HUDEP-2 (cell line): ENCODE measurements at regions not wholly inside any gene's neighbourhood (a gene's known extent, or its start where the extent isn't known, plus 50 kb on each side); places are given as distances from the start of the nearest gene placed in this dataset.
"Not testable (repeated sequence)": the region's sequence is repeated elsewhere in the genome, so short reads cannot be mapped to it uniquely, and the experiment has no call there.

Experiments used
- DNase-seq, 76 experiments: peaks; one replicate each; lab custom pipeline; 2025; ENCODE audit not compliant: unreplicated experiment in 76 of 76; lab: John Stamatoyannopoulos, UW

DNA sequence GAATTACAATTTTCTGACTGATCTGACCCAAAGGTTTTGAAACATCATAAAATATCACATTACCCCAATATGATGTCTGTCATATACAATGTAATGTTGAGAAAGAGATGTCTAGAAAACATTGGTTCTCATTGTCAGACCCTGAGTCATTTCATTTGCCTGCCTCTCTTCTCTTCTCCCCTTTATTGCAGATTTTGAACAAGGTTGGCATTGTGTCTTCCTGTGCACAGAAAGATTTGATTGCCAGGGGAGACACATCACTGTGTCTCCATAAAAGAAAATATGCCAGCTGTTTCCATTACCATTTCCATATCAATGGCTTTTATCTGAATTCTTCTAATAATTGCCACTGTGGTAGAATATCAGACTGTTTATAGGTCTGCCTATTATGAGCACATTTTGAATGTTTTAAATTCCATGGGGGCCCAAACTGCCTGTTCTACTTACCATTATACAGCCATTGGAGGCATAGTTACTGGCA lies 65.6 kb downstream of the IFI44 start:
- no peak for DNase-seq

DNA sequence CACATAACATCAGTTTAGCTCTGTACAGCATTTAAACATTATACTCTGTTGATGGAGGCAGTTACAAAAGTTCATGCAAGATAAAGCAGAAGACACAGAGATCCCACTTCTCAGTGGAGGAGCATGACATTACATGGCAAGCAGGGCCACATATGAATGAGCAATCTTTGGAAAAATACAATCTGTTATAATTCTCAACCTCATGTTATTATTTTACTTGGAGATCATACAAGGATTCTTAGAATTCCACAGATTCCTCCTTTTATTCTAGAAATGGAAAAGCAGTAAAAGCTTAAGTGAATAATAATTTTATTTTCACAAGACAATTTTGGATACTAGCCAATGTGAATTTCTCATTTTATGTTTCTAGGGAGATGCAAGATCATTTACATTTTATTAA lies 66.6 kb downstream of the IFI44 start:
- DNase-seq: no peak

GRCh38 chr1:78718566-78718965 lies 68.9 kb downstream of the IFI44 start:
- no peak for DNase-seq

GRCh38 chr1:78721136-78721535 lies 71.5 kb downstream of the IFI44 start:
- DNase-seq: no peak

GRCh38 chr1:78722105-78722504 lies 72.5 kb downstream of the IFI44 start:
- DNase-seq: no peak

DNA sequence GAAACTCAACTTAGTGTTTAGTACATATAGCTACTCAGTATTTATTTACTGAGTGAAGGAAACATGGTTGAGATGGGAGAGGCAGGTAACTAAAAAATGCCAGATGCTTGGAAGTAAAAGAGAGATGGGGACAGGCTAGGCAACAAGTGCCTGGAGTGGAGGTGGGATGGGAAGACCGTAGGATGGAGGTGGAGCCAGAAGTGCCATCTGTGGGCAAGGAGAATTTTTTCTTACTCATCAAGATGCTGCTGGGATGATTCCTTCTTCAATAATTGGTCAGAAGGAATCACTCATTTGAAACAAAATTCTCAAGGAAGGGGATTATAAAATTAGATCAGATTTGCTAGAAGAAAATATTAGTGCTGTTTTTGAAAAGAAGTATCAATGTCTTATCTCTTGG lies 72.9 kb downstream of the IFI44 start:
- DNase-seq: no peak

GRCh38 chr1:78722947-78723346 lies 73.3 kb downstream of the IFI44 start:
- DNase-seq: no peak

DNA sequence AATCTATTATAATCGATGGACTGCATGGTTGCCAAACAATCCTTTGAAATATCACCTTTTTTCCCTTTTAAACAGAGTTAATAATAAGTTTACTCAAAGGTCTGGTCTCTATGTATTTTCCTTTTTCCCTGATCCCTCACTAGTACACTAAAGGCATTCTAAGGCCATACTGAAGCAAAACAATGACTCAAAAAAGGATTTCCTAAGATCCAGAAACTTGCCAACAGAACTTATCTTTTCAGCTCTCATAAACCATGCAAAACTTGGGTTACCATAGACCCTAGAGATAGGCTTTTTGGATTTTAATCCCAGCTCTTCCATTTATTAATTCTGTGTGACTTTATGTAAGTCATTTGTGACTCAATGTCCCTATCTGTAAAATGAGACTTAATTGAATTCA lies 77.1 kb downstream of the IFI44 start:
- no peak for DNase-seq

- no peak for DNase-seq
Measured at GRCh38 chr1:78728359-78728758, 78.7 kb downstream of the IFI44 start.

GRCh38 chr1:78730054-78730453 lies 80.4 kb downstream of the IFI44 start:
- no peak for DNase-seq

DNA sequence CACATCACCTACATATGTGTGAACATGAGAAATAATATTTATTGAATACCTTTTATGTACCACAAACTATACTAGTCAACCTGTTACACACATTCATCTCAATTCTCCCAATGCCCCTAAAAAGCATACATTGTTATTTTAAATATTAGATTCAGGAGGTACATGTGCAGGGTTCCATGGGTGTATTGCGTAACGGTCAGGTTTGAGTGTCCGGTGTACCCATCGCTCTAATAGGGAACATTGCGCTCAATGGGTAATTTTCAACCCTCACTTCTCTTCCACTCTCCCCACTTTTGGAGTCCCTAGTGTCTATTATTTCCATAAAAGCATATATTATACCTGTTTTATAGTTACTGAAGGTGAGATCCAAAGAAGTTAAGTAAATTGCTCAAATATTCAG lies 82.0 kb downstream of the IFI44 start:
- no peak for DNase-seq

DNA sequence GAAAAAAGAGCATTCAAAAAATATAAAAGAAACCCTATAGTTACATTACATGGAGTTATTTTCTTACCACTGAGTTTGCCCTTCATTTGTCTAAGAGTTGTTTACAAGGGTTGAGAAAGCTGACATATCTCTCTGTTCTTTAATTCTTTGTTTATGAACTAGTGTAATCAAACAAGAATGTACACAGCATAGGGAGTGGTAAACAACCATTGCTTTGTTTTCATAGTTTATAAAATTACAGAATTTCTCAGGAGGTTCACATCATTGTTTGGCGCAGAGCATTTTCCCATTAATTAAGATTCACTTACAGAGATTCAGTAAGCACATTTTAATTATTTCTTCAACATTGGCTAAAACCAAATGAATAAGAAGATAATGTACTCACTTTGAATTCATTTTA lies 87.6 kb downstream of the IFI44 start:
- DNase-seq: no peak

GRCh38 chr1:78743626-78744025 lies 94.0 kb downstream of the IFI44 start:
- no peak for DNase-seq

- DNase-seq: no peak
Measured at GRCh38 chr1:78745111-78745510, 95.5 kb downstream of the IFI44 start.

DNA sequence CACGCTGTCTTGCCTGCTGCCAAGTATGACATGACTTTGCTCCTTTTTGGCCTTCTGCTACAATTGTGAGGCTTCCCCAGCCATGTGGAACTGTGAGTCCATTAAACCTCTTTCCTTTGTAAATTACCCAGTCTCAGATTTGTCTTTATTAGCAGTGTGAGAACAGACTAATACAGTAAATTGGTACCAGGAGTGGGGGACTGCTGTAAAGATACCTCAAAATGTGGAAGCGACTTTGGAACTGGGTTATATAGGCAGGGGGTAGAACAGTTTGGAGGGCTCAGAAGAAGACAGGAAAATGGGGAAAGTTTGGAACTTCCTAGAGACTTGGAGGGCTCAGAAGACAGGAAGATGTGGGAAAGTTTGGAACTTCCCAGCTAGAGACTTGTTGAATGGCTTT lies 104.0 kb downstream of the IFI44 start:
- DNase-seq: not testable (repeated sequence)

GRCh38 chr1:78755986-78756385 lies 106.4 kb downstream of the IFI44 start:
- DNase-seq: no peak

GRCh38 chr1:78758506-78758905 lies 108.9 kb downstream of the IFI44 start:
- DNase-seq: no peak

- DNase-seq: no peak
Measured at GRCh38 chr1:78759881-78760280, 110.2 kb downstream of the IFI44 start.

DNA sequence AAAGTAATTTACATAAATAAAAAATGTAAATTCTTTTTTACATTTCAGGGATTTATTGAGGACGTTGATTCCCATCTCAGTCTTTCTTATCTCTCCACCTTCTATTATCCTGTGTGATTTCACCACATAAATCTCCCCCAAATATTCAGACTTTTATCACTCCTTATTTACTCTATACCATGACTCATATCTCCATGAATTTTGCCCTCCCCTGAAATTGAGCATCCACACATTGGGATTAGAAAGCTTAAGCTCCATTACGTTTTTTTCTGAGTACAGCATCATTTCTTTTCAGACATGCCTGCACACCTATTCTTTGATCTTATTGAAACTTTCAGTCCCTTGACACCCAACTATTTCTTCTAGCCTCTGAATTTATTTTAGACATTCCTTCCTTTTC lies 111.2 kb downstream of the IFI44 start:
- DNase-seq: no peak

DNA sequence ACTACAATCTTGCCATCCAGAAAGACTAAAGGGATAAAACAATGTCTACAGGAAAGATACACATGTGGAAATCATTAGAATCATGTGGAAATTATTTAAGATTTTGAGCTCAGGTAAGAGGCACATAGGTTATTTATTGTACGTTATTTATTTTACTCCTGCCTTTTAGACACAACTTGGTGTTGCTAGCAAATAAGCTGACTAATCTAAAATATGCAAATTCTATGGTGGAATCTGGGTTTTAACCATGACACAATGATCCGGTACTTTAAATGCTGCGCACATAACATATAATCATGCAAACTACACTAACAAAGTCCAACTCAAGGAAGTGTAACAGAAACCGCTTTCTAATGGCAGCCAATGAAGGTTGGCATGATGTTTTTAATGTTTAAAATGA lies 112.5 kb downstream of the IFI44 start:
- DNase-seq: no peak

GRCh38 chr1:78765489-78765888 lies 115.9 kb downstream of the IFI44 start:
- no peak for DNase-seq

- no peak for DNase-seq
Measured at GRCh38 chr1:78779831-78780230, 130.2 kb downstream of the IFI44 start.

- no peak for DNase-seq
Measured at GRCh38 chr1:78787544-78787943, 137.9 kb downstream of the IFI44 start.

- no peak for DNase-seq
Measured at GRCh38 chr1:78790174-78790573, 140.5 kb downstream of the IFI44 start.
